ENCODE measurements at regions not wholly inside any gene's neighbourhood (a gene's known extent, or its start where the extent isn't known, plus 50 kb on each side); places are given as distances from the start of the nearest gene placed in this dataset.

DNA sequence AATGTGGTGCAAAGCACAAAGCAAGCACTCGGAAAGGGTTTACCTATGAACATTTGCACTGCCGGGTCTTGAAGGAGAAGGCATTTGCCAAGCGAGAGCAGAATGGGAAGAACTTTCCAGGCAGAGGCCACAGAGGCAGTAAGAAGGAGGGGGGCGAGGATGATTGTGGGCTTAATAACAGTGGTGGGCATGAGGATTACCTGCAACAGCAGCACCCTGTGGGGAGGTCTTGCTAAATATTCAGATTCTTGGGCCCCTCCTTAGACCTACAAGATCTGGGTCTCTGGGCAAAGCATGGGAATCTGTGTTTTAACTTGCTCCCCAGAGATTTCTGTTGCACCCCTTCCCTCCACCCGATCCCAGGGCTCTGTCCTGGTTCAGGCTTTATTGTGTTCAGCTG lies 75.1 kb upstream of the ZBED5 start:
- no peak for TF ChIP-seq CTCF (conservative IDR thresholded peaks at IDR 0.05; ENCODE audit: low read depth, low read length)
- TF ChIP-seq EZH2 (IDR thresholded peaks at IDR 0.05; ENCODE audit: borderline replicate concordance, low read depth, low read length, poor library complexity, severe bottlenecking), result no peak
- BruUV-seq (replicated peaks), result no TSS peak
- Histone ChIP-seq H3K27ac (ENCODE audit: low read depth, low read length, poor library complexity, severe bottlenecking) (no peak overlapping the region), H3K27me3 (replicated peaks; ENCODE audit: insufficient read depth, low read depth, low read length, poor library complexity) (no peaks in the 10 kb centered on the region), H3K36me3 (ENCODE audit: insufficient read depth, low read length, poor library complexity, severe bottlenecking) (no peaks in the 10 kb centered on the region), H3K9me3 (ENCODE audit: low read depth, low read length, poor library complexity, severe bottlenecking) (no peaks in the 10 kb centered on the region), H3K4me1 (ENCODE audit: insufficient read depth, low read length, poor library complexity, severe bottlenecking) (no peaks in the 10 kb centered on the region), H3K4me3 (ENCODE audit: low read depth, low read length, poor library complexity, severe bottlenecking) (no peak overlapping the region)
- ChIA-PET POLR2A (ENCODE audit: low non-redundant PET) (no interaction called here), CTCF (interaction anchor here (1.6 kb wide), 1 partner anchor 91 kb away, joined by 12 read pairs; no protein-coding TSS in a partner anchor)
- intact Hi-C loops (cut with micrococcal nuclease; ENCODE audit: unreplicated experiment), result loop anchor here (1.0 to 5.0 kb wide), 5 partner anchors 76 to 855 kb away; partner anchors contain the start of genes EIF4G2 and ZBED5
- no peak for DNase-seq (ENCODE audit: low spot score)

DNA sequence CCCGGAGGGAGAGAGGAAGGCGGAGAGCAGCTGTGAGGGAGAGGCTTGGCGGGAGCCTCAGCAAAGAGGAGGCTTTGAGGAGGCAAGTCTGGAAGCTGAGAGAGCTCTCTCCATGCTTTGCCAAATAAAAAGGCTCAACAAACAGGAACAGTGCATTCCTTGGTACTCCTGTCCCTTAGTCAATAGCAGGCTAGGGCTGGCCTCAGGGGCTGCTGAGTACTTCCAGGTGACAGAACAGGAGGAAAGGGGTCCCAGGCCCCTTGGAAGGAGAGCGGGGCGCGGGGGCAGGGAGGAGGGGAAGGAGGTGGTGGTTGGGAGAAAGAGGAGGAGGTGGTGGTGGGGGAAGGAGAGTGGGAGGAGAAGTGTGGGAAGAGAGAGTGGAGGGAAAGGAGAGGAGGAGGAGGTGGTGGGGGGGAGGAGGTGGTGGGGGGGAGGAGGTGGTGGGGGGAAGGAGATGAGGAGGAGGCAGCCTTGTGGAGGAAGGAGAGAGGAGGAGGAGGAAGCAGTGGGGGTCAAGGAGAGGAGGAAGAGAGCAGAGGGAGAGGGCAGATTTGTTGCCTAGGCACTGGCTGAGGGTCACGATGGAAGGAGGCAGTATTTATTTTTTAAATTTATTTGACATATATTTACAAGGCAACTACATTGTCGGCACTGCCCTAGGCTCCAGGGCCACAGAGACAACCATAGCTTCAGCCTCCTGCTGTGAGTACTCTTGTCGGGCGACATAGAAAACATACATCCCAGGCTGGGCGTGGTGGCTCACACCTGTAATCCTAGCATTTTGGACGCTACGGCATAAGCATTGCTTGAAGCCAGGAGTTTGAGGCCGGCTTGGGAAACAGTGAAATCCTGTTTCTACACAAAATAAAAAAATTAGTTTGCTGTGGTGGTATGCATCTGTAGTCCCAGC lies 74.2 kb upstream of the ZBED5 start:
- Histone ChIP-seq H3K36me3 (ENCODE audit: insufficient read depth, low read length, poor library complexity, severe bottlenecking) (no peaks in the 10 kb centered on the region), H3K9me3 (ENCODE audit: low read depth, low read length, poor library complexity, severe bottlenecking) (no peaks in the 10 kb centered on the region), H3K4me3 (ENCODE audit: low read depth, low read length, poor library complexity, severe bottlenecking) (peak overlapping the region; percentile 71), H3K27ac (ENCODE audit: low read depth, low read length, poor library complexity, severe bottlenecking) (no peak overlapping the region), H3K27me3 (replicated peaks; ENCODE audit: insufficient read depth, low read depth, low read length, poor library complexity) (no peaks in the 10 kb centered on the region), H3K4me1 (ENCODE audit: insufficient read depth, low read length, poor library complexity, severe bottlenecking) (no peaks in the 10 kb centered on the region)
- no TSS peak for BruUV-seq (replicated peaks)
- ChIA-PET POLR2A (ENCODE audit: low non-redundant PET) (no interaction called here), CTCF (interaction anchor here (0.7 to 1.1 kb wide), 2 partner anchors 92 to 139 kb away, joined by 3 to 7 read pairs; no protein-coding TSS in a partner anchor)
- DNase-seq (ENCODE audit: low spot score), result no peak
- TF ChIP-seq EZH2 (IDR thresholded peaks at IDR 0.05; ENCODE audit: borderline replicate concordance, low read depth, low read length, poor library complexity, severe bottlenecking), result no peak
- TF ChIP-seq CTCF (conservative IDR thresholded peaks at IDR 0.05; ENCODE audit: low read depth, low read length), result no peak
- intact Hi-C loops (cut with micrococcal nuclease; ENCODE audit: unreplicated experiment), result loop anchor here (2.0 to 5.0 kb wide), 3 partner anchors 75 to 139 kb away; partner anchors contain the start of genes EIF4G2 and ZBED5

DNA sequence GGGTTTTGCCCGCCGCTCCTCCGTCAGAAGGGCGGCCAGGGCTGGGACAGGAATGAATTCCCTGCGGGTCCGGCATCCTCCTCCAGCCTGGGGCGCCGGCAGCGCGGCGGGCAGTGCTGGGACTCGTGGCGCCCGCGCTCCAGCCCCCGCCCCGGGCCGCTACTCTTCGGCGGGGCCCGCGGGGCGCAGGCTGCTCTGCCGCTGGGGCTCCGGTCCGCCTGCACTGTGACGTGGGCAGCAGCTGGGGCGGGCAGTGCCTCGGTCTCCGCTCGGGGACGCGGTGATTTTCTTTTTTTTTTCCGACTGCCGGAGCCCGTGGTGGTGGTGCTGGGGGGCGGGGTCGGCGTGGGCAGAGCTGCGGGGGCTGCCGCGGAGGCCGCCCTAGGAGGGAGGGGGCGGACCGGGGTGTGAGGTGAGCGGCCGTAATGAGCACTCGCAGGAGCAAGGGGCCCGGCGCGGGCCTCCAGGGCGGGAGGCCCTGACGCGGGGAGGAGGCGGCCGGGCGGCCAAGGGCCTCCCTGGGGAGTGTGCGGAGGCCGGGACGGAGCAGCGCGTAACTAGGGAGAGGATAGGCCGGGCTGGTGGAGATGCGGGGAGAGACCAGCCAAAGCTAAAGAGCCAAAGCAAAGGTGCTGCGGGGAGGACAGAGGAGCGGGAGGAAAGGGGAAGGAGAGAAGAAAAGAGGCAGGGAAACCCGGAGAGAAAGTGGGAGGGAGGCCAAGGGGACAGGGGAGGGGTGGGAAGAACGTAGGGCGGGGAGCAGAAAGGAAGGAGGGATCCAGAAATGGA lies 73.3 kb upstream of the ZBED5 start:
- Histone ChIP-seq H3K27ac (ENCODE audit: low read depth, low read length, poor library complexity, severe bottlenecking) (peak overlapping the region; percentile 68), H3K9me3 (ENCODE audit: low read depth, low read length, poor library complexity, severe bottlenecking) (no peaks in the 10 kb centered on the region), H3K4me3 (ENCODE audit: low read depth, low read length, poor library complexity, severe bottlenecking) (peak overlapping the region; percentile 71), H3K4me1 (ENCODE audit: insufficient read depth, low read length, poor library complexity, severe bottlenecking) (no peaks in the 10 kb centered on the region), H3K36me3 (ENCODE audit: insufficient read depth, low read length, poor library complexity, severe bottlenecking) (no peaks in the 10 kb centered on the region), H3K27me3 (replicated peaks; ENCODE audit: insufficient read depth, low read depth, low read length, poor library complexity) (no peaks in the 10 kb centered on the region)
- ChIA-PET POLR2A (ENCODE audit: low non-redundant PET) (no interaction called here), CTCF (interaction anchor here (1.1 kb wide), 1 partner anchor 138 kb away, joined by 3 read pairs; no protein-coding TSS in a partner anchor)
- BruUV-seq (replicated peaks), result no TSS peak
- DNase-seq (ENCODE audit: low spot score), result peak; percentile 68
- intact Hi-C loops (cut with micrococcal nuclease; ENCODE audit: unreplicated experiment), result loop anchor here (5.0 kb wide), 2 partner anchors 74 to 124 kb away; partner anchors contain the start of genes EIF4G2 and ZBED5
- TF ChIP-seq CTCF (conservative IDR thresholded peaks at IDR 0.05; ENCODE audit: low read depth, low read length) (no peak), EZH2 (IDR thresholded peaks at IDR 0.05; ENCODE audit: borderline replicate concordance, low read depth, low read length, poor library complexity, severe bottlenecking) (no peak)

Measured in A673 (cell line).